ENCODE measurements at regions not wholly inside any gene's neighbourhood (a gene's known extent, or its start where the extent isn't known, plus 50 kb on each side); places are given as distances from the start of the nearest gene placed in this dataset.

- TF ChIP-seq CTCF (IDR thresholded peaks at IDR 0.05) (no peak), POLR2A (IDR thresholded peaks at IDR 0.05) (no peak)
Observed at GRCh38 chr15:95829062-95829461, 501.4 kb upstream of the NR2F2 start.
